HepG2 (cell line): ENCODE measurements at regions not wholly inside any gene's neighbourhood (a gene's known extent, or its start where the extent isn't known, plus 50 kb on each side); places are given as distances from the start of the nearest gene placed in this dataset.

ENCODE experiments used
- CEBPB ChIP-seq: IDR thresholded peaks from 2 replicates; pipeline ENCODE4 v1.6.1; 2011; ENCODE audit warnings: low read depth, low read length, improper control_type of control experiment, borderline replicate concordance
- E2F2 ChIP-seq: sonication (generic); formaldehyde crosslinking; IDR thresholded peaks from 2 replicates; pipeline ENCODE4 v1.4.0; 2020; ENCODE audit warnings: missing genetic modification reagents, borderline replicate concordance
- FIP1L1 ChIP-seq: fragments of 200-400 bp; formaldehyde crosslinking; IDR thresholded peaks from 2 replicates; pipeline ENCODE4 v1.6.1; 2018; ENCODE audit warnings: low read depth, mild to moderate bottlenecking, low read length, moderate library complexity, borderline replicate concordance; ENCODE audit not compliant: insufficient read depth
- FLYWCH1 ChIP-seq: sonication (generic); formaldehyde crosslinking; IDR thresholded peaks from 2 replicates; pipeline ENCODE4 v1.8.1; 2023; ENCODE audit warnings: mild to moderate bottlenecking, missing genetic modification reagents
- GABPB1 ChIP-seq: IDR thresholded peaks from 2 replicates; pipeline ENCODE4 v1.6.1; 2016; ENCODE audit warnings: mild to moderate bottlenecking, missing genetic modification reagents, moderate library complexity, missing compliant biosample characterization
- HNRNPL ChIP-seq: fragments of 200-400 bp; formaldehyde crosslinking; IDR thresholded peaks from 2 replicates; pipeline ENCODE4 v1.6.1; 2017; ENCODE audit warnings: mild to moderate bottlenecking, low read depth, low read length
- HOMEZ ChIP-seq: IDR thresholded peaks from 2 replicates; pipeline ENCODE4 v1.6.1; 2016; ENCODE audit warnings: low read depth
- HOXA5 ChIP-seq: sonication (generic); formaldehyde crosslinking; IDR thresholded peaks from 2 replicates; pipeline ENCODE4 v1.4.0; 2020; ENCODE audit warnings: missing genetic modification reagents
- MEIS2 ChIP-seq: sonication (generic); formaldehyde crosslinking; IDR thresholded peaks from 2 replicates; pipeline ENCODE4 v1.9.0; 2021; ENCODE audit warnings: mild to moderate bottlenecking, missing genetic modification reagents
- PHF20 ChIP-seq: sonication (generic); formaldehyde crosslinking; IDR thresholded peaks from 2 replicates; pipeline ENCODE4 v1.5.0; 2020; ENCODE audit warnings: mild to moderate bottlenecking, missing genetic modification reagents
- PHF5A ChIP-seq: IDR thresholded peaks from one replicate; pipeline ENCODE4 v1.6.1; 2018; ENCODE audit warnings: low read depth, missing genetic modification reagents; ENCODE audit not compliant: unreplicated experiment
- PRPF4 ChIP-seq: fragments of 200-400 bp; formaldehyde crosslinking; IDR thresholded peaks from 2 replicates; pipeline ENCODE4 v1.6.1; 2016; ENCODE audit warnings: low read length, low read depth; ENCODE audit not compliant: poor library complexity, severe bottlenecking
- REL ChIP-seq: sonication (generic); formaldehyde crosslinking; conservative IDR thresholded peaks from 2 replicates; pipeline ENCODE4 v1.8.0; 2022; ENCODE audit warnings: mild to moderate bottlenecking, missing genetic modification reagents, moderate library complexity
- RFX5 ChIP-seq: IDR thresholded peaks from 2 replicates; pipeline ENCODE4 v1.6.1; 2011; ENCODE audit warnings: low read depth, low read length, improper control_type of control experiment
- SMC3 ChIP-seq: IDR thresholded peaks from 2 replicates; pipeline ENCODE4 v1.6.1; 2011; ENCODE audit warnings: low read length, improper control_type of control experiment
- SNAPC5 ChIP-seq: sonication (generic); formaldehyde crosslinking; IDR thresholded peaks from 2 replicates; pipeline ENCODE4 v1.8.1; 2023; ENCODE audit warnings: mild to moderate bottlenecking, missing genetic modification reagents, borderline replicate concordance
- SP2 ChIP-seq: sonication (generic); formaldehyde crosslinking; IDR thresholded peaks from 2 replicates; pipeline ENCODE4 v1.5.1; 2020; ENCODE audit warnings: mild to moderate bottlenecking, missing genetic modification reagents
- TFDP2 ChIP-seq: sonication (generic); formaldehyde crosslinking; IDR thresholded peaks from 2 replicates; pipeline ENCODE4 v1.4.0; 2020; ENCODE audit warnings: missing genetic modification reagents
- ZBTB46 ChIP-seq: sonication (generic); formaldehyde crosslinking; IDR thresholded peaks from 2 replicates; pipeline ENCODE4 v1.4.0; 2020; ENCODE audit warnings: mild to moderate bottlenecking, missing genetic modification reagents, borderline replicate concordance
- ZNF235 ChIP-seq: sonication (generic); formaldehyde crosslinking; IDR thresholded peaks from 2 replicates; pipeline ENCODE4 v1.8.1; 2023; ENCODE audit warnings: mild to moderate bottlenecking, missing genetic modification reagents, borderline replicate concordance
- ZNF451 ChIP-seq: sonication (generic); formaldehyde crosslinking; IDR thresholded peaks from 2 replicates; pipeline ENCODE4 v1.5.0; 2020; ENCODE audit warnings: mild to moderate bottlenecking, missing genetic modification reagents
- ZNF564 ChIP-seq: sonication (generic); formaldehyde crosslinking; IDR thresholded peaks from 2 replicates; pipeline ENCODE4 v1.8.1; 2023; ENCODE audit warnings: mild to moderate bottlenecking, missing genetic modification reagents
- ZNF639 ChIP-seq: conservative IDR thresholded peaks from 2 replicates; pipeline ENCODE4 v1.6.1; 2018; ENCODE audit warnings: missing genetic modification reagents
- ZNF644 ChIP-seq: IDR thresholded peaks from 2 replicates; pipeline ENCODE4 v1.6.1; 2016; ENCODE audit warnings: low read depth

- no peak for TF ChIP-seq ZNF639
- no peak for TF ChIP-seq HNRNPL
- TF ChIP-seq E2F2, result no peak
- no peak for TF ChIP-seq PRPF4
- TF ChIP-seq RFX5, result no peak
- TF ChIP-seq HOMEZ (CRISPR knock-in tag), result no peak
- TF ChIP-seq MEIS2, result no peak
- TF ChIP-seq SP2, result no peak
- no peak for TF ChIP-seq GABPB1 (CRISPR knock-in tag)
- no peak for TF ChIP-seq HOXA5 (CRISPR knock-in tag)
- peak; percentile 57; the same call in 1 of the 2 replicates for TF ChIP-seq SMC3
- no peak for TF ChIP-seq FIP1L1
- TF ChIP-seq PHF20 (CRISPR knock-in tag), result no peak
- no peak for TF ChIP-seq ZNF644 (CRISPR knock-in tag)
- TF ChIP-seq ZBTB46 (CRISPR knock-in tag), result no peak
- no peak for TF ChIP-seq SNAPC5 (CRISPR knock-in tag)
- TF ChIP-seq CEBPB, result no peak
- TF ChIP-seq TFDP2, result no peak
- no peak for TF ChIP-seq ZNF235 (CRISPR knock-in tag)
- TF ChIP-seq FLYWCH1 (CRISPR knock-in tag), result no peak
- no peak for TF ChIP-seq REL
- no peak for TF ChIP-seq PHF5A
- no peak for TF ChIP-seq ZNF564 (CRISPR knock-in tag)
- TF ChIP-seq ZNF451, result no peak
Measured at GRCh38 chr3:150183678-150184425, 213.2 kb upstream of the PFN2 start (continued).
